HG02623 (cell line): ENCODE measurements at regions not wholly inside any gene's neighbourhood (a gene's known extent, or its start where the extent isn't known, plus 50 kb on each side); places are given as distances from the start of the nearest gene placed in this dataset.
"Not testable (repeated sequence)": the region's sequence is repeated elsewhere in the genome, so short reads cannot be mapped to it uniquely, and the experiment has no call there.

Experiments
- ATAC-seq: cut with Tn5 transposase; IDR thresholded peaks from one replicate; pipeline ENCODE4 v1.9.1; 2021; ENCODE audit warnings: moderate library complexity; ENCODE audit not compliant: unreplicated experiment

DNA sequence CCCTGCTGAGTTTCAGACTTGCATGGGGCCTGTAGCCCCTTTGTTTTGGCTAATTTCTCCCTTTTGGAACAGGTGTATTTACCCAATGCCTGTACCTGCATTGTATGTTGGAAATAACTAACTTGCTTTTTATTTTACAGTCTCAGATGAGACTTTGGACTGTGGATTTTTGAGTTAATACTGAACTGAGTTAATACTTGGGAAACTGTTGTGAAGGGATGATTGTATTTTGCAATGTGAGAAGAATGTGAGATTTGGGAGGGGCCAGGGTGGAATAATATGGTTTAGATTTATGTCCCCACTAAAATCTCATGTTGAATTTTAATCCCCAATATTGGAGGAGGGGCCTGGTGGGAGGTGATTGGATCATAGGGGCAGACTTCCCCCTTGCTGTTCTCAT, 99.1 kb upstream of the IRAK1BP1 start:
- ATAC-seq, result no peak

DNA sequence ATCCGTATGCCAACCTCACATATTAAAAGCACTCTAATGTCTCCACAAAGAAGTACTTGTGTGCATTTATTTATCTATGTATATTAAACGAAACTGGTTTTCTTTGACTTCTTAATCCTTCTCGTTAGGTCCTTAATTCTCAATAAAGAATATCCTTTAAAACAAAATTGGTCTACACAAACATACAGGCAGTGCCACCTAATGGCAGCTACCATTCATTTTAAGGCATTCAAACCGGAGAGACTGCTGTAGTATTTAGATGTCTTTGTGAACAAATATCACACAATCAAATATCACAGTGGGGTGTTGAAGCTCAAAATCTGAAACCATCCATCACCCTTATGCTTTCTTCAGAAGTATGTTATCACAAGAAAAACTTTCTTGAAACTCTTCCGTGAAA, 96.6 kb upstream of the IRAK1BP1 start:
- ATAC-seq, result no peak

DNA sequence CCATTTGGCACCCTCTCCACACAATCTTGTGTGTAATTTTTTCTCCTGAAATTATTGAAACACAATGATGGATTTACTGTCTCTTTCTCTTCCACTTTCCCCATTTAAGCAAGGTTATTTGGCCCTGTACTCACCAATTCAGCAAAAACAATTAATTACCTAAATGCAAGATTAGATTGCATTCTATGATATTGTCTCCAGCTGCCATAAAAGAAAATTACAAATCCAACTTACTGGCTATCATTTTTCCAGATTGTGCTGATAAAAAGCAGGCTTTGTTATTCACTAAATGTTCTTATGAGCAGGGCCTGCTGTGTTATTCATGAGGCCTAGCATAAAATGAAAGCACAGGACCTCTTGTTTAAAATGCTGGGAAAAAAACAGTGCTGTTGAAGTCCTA, 95.8 kb upstream of the IRAK1BP1 start:
- ATAC-seq, result no peak

DNA sequence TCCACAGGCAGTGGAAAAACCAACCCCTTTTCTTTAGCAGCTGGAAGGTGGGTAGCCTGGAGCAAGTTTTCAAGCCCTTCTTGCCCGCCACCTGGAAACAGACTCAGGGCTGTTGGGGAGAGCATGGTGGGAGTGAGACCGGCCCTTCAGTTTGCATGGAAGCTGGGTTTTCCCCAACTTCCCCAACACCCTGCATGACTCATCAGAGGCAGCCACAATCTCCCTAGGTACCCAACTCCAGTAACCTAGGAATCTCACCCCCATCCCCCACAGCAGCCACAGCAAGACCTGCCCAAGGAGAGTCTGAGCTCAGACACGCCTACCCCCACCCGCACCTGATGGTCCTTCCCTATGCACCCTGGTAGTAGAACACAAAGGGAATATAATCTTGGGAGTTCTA, 86.3 kb upstream of the IRAK1BP1 start:
- ATAC-seq, result no peak

DNA sequence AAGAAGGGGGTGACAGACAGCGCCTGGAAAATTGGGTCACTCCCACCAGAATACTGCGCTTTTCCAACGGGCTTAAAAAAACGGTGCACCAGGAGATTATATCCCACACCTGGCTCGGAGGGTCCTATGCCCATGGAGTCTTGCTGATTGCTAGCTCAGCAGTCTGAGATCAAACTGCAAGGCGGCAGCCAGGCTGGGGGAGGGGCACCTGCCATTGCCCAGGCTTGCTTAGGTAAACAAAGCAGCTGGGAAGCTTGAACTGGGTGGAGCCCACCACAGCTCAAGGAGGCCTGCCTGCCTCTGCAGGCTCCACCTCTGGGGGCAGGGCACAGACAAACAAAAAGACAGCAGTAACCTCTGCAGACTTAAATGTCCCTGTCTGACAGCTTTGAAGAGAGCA, 84.0 kb upstream of the IRAK1BP1 start:
- not testable (repeated sequence) for ATAC-seq

DNA sequence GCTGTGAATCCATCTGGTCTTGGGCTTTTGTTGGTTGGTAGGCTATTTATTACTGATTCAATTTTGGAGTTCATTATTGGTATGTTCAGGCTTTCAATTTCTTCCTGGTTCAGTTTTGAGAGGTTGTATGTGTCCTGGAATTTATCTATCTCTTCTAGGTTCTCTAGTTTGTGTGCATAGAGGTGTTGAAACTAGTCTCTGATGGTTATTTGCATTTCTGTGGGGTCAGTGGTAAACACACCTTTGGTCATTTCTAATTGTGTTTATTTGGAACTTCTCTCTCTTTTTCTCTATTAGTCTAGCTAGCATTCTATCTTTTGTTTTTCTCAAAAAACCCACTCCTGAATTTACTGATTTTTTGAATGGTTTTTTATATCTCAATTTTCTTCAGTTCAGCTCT, 70.1 kb upstream of the IRAK1BP1 start:
- ATAC-seq, result no peak

DNA sequence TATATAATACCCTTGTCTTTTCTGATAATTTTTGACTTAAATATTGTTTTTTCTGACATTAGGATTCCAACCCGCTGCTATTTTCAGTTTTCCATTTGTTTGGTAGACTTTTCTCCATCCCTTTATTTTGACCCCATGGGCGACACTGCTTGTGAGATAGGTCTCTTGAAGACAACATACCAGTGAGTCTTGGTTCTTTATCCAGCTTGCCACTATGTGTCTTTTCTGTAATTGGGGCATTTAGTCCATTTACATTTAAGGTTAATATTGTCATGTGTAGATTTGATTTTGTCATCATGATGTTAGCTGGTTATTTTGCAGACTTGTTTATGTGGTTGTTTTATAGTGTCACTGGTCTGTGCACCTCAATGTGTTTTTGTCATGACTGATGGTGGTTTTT, 67.7 kb upstream of the IRAK1BP1 start:
- ATAC-seq, result no peak

DNA sequence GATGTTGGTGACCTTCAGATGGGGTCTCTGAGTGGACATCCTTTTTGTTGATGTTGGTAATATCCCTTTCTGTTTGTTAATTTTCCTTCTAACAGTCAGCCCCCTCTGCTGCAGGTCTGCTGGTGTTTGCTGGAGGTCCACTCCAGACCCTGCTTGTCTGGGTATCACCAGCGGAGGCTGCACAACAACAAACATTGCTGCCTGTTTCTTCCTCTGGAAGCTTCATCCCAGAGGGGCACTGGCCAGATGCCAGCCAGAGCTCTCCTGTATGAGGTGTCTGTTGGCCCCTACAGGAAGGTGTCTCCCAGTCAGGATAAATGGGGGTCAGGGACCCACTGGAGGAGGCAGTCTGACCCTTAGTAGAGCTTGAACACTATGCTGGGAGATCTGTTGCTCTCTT, 60.6 kb upstream of the IRAK1BP1 start:
- ATAC-seq, result not testable (repeated sequence)

DNA sequence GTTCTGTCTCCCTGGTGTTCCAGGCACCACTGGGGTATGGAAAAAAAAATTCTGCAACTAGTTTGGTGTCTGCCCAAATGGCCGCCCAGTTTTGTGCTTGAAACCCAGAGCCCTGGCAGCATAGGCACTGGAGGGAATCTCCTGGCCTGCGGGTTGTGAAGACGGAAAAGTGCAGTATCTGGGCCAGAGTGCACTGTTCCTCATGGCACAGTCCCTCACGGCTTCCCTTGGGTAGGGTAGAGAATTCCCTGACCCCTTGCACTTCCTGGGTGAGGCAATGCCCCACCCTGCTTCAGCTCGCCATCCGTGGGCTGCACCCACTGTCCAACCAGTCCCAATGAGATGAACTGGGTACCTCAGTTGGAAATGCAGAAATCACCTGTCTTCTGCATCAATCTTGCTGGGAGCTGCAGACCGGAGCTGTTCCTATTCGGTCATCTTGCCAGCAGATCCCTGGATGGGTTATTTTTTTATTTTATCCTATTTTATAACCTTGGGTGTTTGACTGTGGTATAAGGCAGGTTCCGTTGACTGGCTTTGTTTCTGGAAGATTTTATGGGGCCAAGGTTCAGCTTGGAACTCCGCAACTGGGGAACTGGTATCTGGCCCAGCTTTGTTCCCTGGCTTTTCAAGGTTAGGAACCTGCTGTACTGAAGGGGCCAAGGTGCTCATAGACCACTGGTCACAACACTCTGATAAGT, 59.5 kb upstream of the IRAK1BP1 start:
- not testable (repeated sequence) for ATAC-seq

DNA sequence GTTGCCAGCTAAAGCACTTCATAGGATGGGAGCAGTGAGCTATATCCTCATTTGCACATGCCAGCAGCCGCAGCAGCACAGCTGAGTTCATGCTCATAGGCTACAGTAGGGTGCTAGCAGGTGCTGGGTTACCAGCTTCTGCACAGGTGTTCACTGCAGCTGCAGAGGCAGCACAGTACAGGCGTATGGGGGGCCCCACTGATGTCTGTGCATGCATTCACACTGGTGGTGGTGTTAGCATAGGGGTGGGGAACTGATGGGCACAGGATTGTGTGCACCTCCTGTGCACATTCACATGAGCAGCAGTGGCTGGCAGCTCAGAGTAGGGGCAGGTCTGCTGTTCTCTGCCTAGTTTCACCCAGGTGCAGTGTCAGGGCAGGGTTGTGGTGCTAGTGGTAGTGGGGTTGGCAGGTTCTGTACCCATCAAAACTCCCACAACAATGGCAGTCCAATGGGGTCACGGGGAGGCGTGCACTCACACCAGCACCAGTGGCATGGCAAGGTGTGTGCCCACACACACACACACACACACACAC, 58.9 kb upstream of the IRAK1BP1 start:
- no peak for ATAC-seq

DNA sequence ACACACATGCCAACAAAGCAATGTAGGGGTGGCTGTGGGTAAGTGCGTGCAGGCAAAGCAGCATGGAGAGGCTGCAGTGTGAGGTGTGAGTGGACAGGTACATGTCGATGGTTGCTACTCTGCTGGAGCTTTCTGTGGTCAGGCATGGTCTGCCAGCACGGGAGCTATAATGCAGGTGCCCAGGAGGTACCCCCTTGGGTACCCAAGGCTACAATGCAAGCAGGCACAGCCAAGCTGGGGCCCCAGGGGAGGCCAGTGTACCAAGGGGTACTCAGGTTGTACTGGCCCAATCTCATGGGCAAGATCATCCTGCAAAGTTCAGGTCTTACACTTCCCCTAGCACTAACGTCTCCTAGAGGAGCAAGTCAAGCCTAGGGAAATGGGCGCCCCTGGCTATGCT, 58.4 kb upstream of the IRAK1BP1 start:
- ATAC-seq, result no peak

DNA sequence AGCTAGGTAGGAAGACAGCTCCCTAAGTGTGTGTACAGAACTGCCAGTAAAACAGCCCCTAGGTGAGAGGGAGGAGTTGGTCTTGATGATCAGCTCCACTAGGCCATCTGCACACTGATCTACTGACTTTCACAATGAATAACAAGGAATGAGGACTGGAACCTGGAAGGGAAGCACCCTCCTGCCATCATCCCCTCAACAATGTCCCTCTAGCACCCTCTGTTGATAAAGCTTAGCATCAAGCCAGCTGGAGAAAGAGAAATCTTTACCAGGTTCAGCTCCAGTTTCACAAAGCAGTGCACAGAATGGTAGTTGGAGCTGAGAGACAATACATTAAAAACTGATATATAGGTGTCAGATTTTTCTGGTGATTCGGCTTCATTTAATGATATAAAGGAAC, 57.2 kb upstream of the IRAK1BP1 start:
- ATAC-seq, result peak; percentile 60

DNA sequence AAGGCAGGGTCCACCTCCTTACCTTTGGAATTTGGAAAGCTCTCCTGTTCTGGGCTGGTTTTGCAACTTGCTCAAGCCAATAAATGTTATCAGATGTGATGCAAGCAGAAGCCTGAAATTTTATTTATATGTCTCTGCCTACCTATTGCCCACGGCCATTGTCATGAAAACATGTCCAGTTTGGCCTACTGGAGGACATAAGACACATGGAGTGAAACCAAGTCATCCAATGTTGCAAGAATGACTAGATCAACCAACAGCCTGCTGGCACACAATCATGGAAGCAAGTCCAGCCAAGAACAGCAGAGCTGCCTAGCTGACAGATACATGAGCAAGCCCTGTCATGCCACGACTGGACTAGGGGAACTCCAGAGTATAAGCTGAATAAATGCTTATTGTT, 56.7 kb upstream of the IRAK1BP1 start:
- no peak for ATAC-seq
